Heart right ventricle (tissue), 16 donors: ENCODE measurements at regions not wholly inside any gene's neighbourhood (a gene's known extent, or its start where the extent isn't known, plus 50 kb on each side); places are given as distances from the start of the nearest gene placed in this dataset.

Source experiments
- ATAC-seq, 8 donors: fragments of 200-7000 bp; cut with Tn5 transposase; one replicate each; pipeline ENCODE4 v1.9.1; 2020; ENCODE audit warnings: mild to moderate bottlenecking in 8 of 8, moderate library complexity in 8 of 8, moderate number of reproducible peaks in 1 of 8
- DNase-seq, 2 donors: peaks; one replicate each; pipeline ENCODE4 v3.0.0-alpha.2; 2020
- H3K27ac ChIP-seq, 10 donors: fragments of 200-600 bp; sonication (generic) in 2 of 10; one replicate each; pipeline versions ENCODE4 v1.5.0 to v1.8.0; 2020 to 2022; ENCODE audit warnings: mild to moderate bottlenecking in 3 of 10
- H3K27me3 ChIP-seq, 7 donors: fragments of 200-600 bp; one replicate each; pipeline ENCODE4 v1.8.0; 2021 to 2022; ENCODE audit warnings: mild to moderate bottlenecking in 2 of 7
- H3K36me3 ChIP-seq, 9 donors: fragments of 200-600 bp; sonication (generic) in 1 of 9; one replicate each; pipeline versions ENCODE4 v1.5.0 to v1.8.0; 2020 to 2022; ENCODE audit warnings: mild to moderate bottlenecking in 2 of 9
- H3K4me1 ChIP-seq, 9 donors: fragments of 200-600 bp; sonication (generic) in 1 of 9; one replicate each; pipeline versions ENCODE4 v1.5.0 to v1.8.0; 2020 to 2022; ENCODE audit warnings: mild to moderate bottlenecking in 4 of 9
- H3K4me3 ChIP-seq, 10 donors: fragments of 200-600 bp; sonication (generic) in 2 of 10; one replicate each; pipeline versions ENCODE4 v1.5.0 to v1.8.0; 2020 to 2022; ENCODE audit warnings: mild to moderate bottlenecking in 7 of 10, moderate library complexity in 2 of 10
- H3K9me3 ChIP-seq, 11 donors: fragments of 200-600 bp in 10 of 11; sonication (generic) in 2 of 11; one replicate each; pipeline versions ENCODE4 v1.5.0 to v1.8.0; 2013 to 2022; ENCODE audit warnings: mild to moderate bottlenecking in 2 of 11, control low read depth in 1 of 11, moderate library complexity in 1 of 11
- WGBS, 2 donors: extraction: QIAGEN DNeasy Blood & Tissue Kit; methylation state at CpG; one replicate each; pipeline ENCODE4 v1.1.7; 2013; ENCODE audit warnings: inconsistent platforms in 1 of 2; 5-methylcytosine and 5-hydroxymethylcytosine counted together
- intact Hi-C, 10 donors: fragments of 100-400 bp; cut with DNase I; formaldehyde crosslinking; loops; one replicate each; pipeline versions ENCODE4 v1.11.1 to v1.14.2; 2022
- TF ChIP-seq, protein P1 (sequence below), 9 donors: fragments of 200-600 bp; sonication (generic) in 2 of 9; IDR thresholded peaks; one replicate each; pipeline versions ENCODE4 v1.5.0 to v1.8.0; 2021 to 2022; ENCODE audit warnings: antibody characterized with exemption in 9 of 9, mild to moderate bottlenecking in 5 of 9, moderate library complexity in 1 of 9
- donor health status: Arrhythmogenic right ventricular cardiomyopathy.
- donor health status: ischemic (EF 13 %, LVEDD 7.1; RV severe dilation, severe dysfunction).
- donor health status: healthy with polysubstance abuse.
- donor health status: DM: no; HTN: yes; CAD: no.
- donor health status: DM: no; HTN: no; CAD: no.
- donor health status: ischemic (EF 25% LVEDD 6.9; RV normal size, moderate dysfunction).
- donor health status: ischemic (EF 25% LVEDD 5.7; RV mildly dilated, moderate dysfunction).
- donor health status: healthy.
- donor health status: DM: yes; HTN: yes; CAD: no.
- donor health status: Ischemic cardiomyopathy.
- donor health status: ischemic (EF 35%, LVEDD 5.7; RV mildly dilated, moderate dysfunction).
- donor health status: nonischemic (EF 11% LVEDD 7.7; RV severe dilation, severe dysfunction).
- donor health status: DM: yes; HTN: yes; CAD: no.
- donor health status: PGD.
- donor health status: ischemic (EF 29% LVEDD 5.4; RV normal size, mild dysfunction).
- donor health status: nonischemic (EF 23%, LVEDD 6.1; RV moderate dilation, normal function).

DNA sequence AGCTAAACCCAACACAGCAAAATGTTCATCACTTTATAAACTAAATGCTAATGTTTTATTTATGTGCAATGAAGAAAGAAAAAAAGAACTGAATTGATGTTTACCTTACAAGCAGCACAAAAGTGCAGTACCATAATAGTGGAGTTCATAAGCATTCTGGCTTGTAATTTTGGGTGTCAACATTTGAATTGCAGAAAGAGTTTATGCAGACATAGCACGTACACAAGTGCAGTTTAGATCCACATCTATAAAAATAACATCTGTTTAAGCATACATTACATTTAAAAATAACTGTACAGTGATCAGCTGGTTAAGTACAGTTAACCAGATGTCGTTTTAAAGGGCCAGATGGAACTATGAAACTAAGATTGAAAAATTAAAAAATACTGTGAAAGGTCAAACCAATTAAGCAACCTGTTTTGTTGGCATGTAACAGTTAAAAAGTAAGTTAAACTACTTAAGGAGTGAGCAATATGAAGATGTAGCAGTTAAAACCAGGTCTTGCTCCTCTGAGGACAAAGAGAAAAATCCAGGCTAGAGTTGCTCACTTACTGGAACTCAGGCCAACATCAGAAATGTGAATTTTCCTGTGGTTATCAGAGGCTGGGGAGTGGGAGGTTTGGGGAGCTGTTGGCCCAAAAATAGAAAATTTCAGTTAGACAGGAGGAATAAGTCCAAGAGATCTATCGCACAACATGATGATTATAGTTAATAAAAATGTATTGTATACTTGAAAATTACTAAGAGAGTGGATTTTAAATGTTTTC, 204.9 kb upstream of the MDFIC2 start:
- ATAC-seq: no peak
- H3K4me1 ChIP-seq: no peaks in the 10 kb centered on the region
- H3K27ac ChIP-seq: no peak overlapping the region
- no peaks in the 10 kb centered on the region for H3K36me3 ChIP-seq
- DNase-seq: no peak
- H3K9me3 ChIP-seq: no peaks in the 10 kb centered on the region
- intact Hi-C loops: no loop called here
- peaks cover 0 to 12% (median under 1%) of the 10 kb centered on the region in 7 donors for H3K27me3 ChIP-seq
- TF ChIP-seq, protein P1, sequence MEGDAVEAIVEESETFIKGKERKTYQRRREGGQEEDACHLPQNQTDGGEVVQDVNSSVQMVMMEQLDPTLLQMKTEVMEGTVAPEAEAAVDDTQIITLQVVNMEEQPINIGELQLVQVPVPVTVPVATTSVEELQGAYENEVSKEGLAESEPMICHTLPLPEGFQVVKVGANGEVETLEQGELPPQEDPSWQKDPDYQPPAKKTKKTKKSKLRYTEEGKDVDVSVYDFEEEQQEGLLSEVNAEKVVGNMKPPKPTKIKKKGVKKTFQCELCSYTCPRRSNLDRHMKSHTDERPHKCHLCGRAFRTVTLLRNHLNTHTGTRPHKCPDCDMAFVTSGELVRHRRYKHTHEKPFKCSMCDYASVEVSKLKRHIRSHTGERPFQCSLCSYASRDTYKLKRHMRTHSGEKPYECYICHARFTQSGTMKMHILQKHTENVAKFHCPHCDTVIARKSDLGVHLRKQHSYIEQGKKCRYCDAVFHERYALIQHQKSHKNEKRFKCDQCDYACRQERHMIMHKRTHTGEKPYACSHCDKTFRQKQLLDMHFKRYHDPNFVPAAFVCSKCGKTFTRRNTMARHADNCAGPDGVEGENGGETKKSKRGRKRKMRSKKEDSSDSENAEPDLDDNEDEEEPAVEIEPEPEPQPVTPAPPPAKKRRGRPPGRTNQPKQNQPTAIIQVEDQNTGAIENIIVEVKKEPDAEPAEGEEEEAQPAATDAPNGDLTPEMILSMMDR (IDR thresholded peaks at IDR 0.05): no peak
- WGBS, 2 donors: 61 to 63% methylated on average over 3 of the region's 3 CpGs
- H3K4me3 ChIP-seq: no peak overlapping the region

DNA sequence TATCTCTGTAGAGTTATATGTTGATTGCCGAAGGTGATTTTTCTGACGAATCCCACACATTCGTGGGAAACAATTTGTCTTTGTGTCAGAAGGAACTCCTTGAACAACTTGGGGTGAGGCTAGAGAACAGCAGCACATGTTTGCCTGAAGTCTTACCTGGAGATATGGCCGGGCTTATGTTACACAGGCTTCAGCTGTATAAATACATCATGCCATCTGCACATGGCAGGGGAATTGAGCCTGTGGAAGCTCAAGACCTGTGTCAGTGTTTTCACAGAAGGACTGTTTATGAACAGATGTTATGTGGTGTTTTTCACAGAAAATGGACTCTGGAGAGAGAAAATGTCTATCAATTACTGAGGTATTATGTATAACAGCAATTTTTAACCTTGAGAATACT, 203.6 kb upstream of the MDFIC2 start:
- no peaks in the 10 kb centered on the region for H3K36me3 ChIP-seq
- no peaks in the 10 kb centered on the region for H3K9me3 ChIP-seq

DNA sequence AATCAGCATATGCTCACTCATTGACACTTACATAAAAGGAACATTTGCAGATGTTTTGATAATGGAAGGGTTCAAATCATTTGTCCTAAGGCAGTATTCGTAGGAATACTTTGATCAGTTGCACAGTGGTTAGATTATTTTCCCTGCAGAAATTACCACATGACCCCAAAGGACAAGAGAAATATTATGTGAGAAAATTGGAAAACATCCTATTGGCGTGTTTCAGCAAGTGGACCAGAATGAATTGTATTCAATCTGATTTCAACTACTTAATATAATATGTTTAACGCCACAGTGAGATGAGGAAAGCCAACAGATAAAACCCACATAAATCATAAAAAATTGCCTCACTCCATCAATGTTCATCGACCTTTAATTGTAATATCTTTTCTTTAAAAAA, 195.0 kb upstream of the MDFIC2 start:
- Histone ChIP-seq H3K4me3 (no peak overlapping the region), H3K9me3 (no peaks in the 10 kb centered on the region), H3K27ac (no peak overlapping the region), H3K36me3 (no peaks in the 10 kb centered on the region), H3K4me1 (no peaks in the 10 kb centered on the region), H3K27me3 (peaks cover 0 to 10% (median 0%) of the 10 kb centered on the region in 7 donors)
- DNase-seq: no peak
- TF ChIP-seq, protein P1 (IDR thresholded peaks at IDR 0.05): no peak
- no peak for ATAC-seq
- intact Hi-C loops: no loop called here
- WGBS, 2 donors: 75 to 82% methylated on average over 4 of the region's 4 CpGs

More for the DNA sequence above, 203.6 kb upstream of the MDFIC2 start:
- ATAC-seq (no peak), DNase-seq (no peak)
- Histone ChIP-seq H3K27ac (no peak overlapping the region), H3K4me3 (no peak overlapping the region), H3K4me1 (no peaks in the 10 kb centered on the region), H3K27me3 (peaks cover 0 to 12% (median 3%) of the 10 kb centered on the region in 7 donors)
- WGBS, 2 donors: 78 to 84% methylated on average over 4 of the region's 4 CpGs
- intact Hi-C loops: no loop called here
- TF ChIP-seq, protein P1 (IDR thresholded peaks at IDR 0.05): no peak

DNA sequence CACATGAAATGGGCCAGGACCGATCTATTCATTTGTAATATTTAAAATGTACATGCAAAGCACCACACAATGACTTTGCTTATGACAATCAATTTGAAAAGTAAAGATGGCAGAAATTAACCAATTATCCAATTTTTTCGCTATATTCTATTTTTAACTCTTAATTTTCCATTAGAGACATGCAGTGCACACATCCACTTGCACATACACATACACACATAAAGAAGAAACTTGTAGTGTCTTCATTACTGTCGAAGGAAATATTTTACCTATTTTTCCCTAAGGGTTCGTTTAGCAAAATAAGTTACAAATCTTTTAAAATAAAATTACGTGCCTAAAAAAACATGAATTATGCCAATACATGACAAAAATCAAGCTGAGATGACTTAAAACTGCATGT, 194.3 kb upstream of the MDFIC2 start:
- intact Hi-C loops: no loop called here
- TF ChIP-seq, protein P1 (IDR thresholded peaks at IDR 0.05): no peak

More for the DNA sequence above, 194.3 kb upstream of the MDFIC2 start:
- Histone ChIP-seq H3K4me1 (no peaks in the 10 kb centered on the region), H3K4me3 (no peak overlapping the region), H3K36me3 (no peaks in the 10 kb centered on the region), H3K27me3 (peaks cover 0 to 10% (median 0%) of the 10 kb centered on the region in 7 donors), H3K9me3 (no peaks in the 10 kb centered on the region), H3K27ac (no peak overlapping the region)
- no peak for DNase-seq
- no peak for ATAC-seq
- WGBS, 2 donors: 76 to 84% methylated on average over 5 of the region's 5 CpGs
